ENCODE measurements at regions not wholly inside any gene's neighbourhood (a gene's known extent, or its start where the extent isn't known, plus 50 kb on each side); places are given as distances from the start of the nearest gene placed in this dataset.

DNA sequence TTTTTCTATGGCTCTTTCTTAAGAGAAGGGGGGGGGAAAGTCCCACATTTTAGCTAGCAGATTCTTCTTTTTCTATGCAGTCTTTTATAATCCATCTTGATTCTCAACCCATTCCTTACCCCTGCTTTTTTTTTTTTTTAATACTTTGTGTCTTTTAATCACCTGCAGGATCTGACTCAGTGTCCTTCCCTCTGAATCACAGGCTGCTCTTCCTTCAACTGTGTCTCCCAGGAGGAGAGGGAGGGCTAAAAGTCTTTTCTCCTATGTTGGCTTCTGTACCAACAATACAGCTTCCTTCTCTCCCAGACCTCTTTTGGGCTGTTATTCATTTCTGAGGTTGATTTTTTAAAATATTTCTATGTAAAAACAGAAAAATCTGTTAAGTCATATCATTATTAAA is 686.2 kb downstream of the ADGRL2 start:
- TF ChIP-seq, protein P1, sequence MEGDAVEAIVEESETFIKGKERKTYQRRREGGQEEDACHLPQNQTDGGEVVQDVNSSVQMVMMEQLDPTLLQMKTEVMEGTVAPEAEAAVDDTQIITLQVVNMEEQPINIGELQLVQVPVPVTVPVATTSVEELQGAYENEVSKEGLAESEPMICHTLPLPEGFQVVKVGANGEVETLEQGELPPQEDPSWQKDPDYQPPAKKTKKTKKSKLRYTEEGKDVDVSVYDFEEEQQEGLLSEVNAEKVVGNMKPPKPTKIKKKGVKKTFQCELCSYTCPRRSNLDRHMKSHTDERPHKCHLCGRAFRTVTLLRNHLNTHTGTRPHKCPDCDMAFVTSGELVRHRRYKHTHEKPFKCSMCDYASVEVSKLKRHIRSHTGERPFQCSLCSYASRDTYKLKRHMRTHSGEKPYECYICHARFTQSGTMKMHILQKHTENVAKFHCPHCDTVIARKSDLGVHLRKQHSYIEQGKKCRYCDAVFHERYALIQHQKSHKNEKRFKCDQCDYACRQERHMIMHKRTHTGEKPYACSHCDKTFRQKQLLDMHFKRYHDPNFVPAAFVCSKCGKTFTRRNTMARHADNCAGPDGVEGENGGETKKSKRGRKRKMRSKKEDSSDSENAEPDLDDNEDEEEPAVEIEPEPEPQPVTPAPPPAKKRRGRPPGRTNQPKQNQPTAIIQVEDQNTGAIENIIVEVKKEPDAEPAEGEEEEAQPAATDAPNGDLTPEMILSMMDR (conservative IDR thresholded peaks at IDR 0.05; ENCODE audit: low read depth, low read length) = no peak
- no peak for TF ChIP-seq EZH2 (IDR thresholded peaks at IDR 0.05; ENCODE audit: borderline replicate concordance, low read depth, low read length, poor library complexity, severe bottlenecking)

Data from A673 (cell line).